H1 (cell line): ENCODE measurements at regions not wholly inside any gene's neighbourhood (a gene's known extent, or its start where the extent isn't known, plus 50 kb on each side); places are given as distances from the start of the nearest gene placed in this dataset.

Experiments
- CTCF ChIA-PET: fragments of 300-600 bp; sonication (Branson Sonifier 250); formaldehyde crosslinking; loops from one replicate; lab custom pipeline; 2021; ENCODE audit not compliant: partially characterized antibody; lab: Charles Lee
- POLR2A ChIA-PET: fragments of 300-600 bp; sonication (Branson Sonifier 250); formaldehyde crosslinking; loops from one replicate; lab custom pipeline; 2021; ENCODE audit warnings: inconsistent platforms; ENCODE audit not compliant: partially characterized antibody; lab: Charles Lee
- DNase-seq, 2 experiments: peaks; one replicate each; pipeline versions ENCODE4 v3.0.0 to v3.0.0-alpha.2; 2010 to 2022; ENCODE audit warnings: low spot score in 2 of 2, low read depth in 1 of 2, mixed read lengths in 1 of 2
- FAIRE-seq: peaks from 2 replicates; lab custom pipeline; 2011; peaks lifted over from hg19 to GRCh38; lab: Jason Lieb, UNC
- H2AFZ ChIP-seq: 2 replicates; pipeline ENCODE4 v1.8.1; 2012; ENCODE audit warnings: low read length, inconsistent platforms
- H2AK5ac ChIP-seq: 2 replicates; pipeline ENCODE4 v1.6.1; 2013; ENCODE audit warnings: low read depth, low read length
- H2BK120ac ChIP-seq: replicated peaks from 2 replicates; pipeline ENCODE3; 2013; ENCODE audit warnings: low read depth, low read length, inconsistent platforms
- H2BK12ac ChIP-seq: 2 replicates; pipeline ENCODE4 v1.6.1; 2013; ENCODE audit warnings: low read depth, low read length
- H2BK15ac ChIP-seq: 2 replicates; pipeline ENCODE4 v1.6.1; 2013; ENCODE audit warnings: low read length
- H2BK20ac ChIP-seq: 2 replicates; pipeline ENCODE4 v1.6.1; 2013; ENCODE audit warnings: low read length
- H2BK5ac ChIP-seq: 2 replicates; pipeline ENCODE4 v1.6.1; 2013; ENCODE audit warnings: low read depth, low read length
- H3K14ac ChIP-seq: 2 replicates; pipeline ENCODE4 v1.6.1; 2013; ENCODE audit warnings: inconsistent platforms; ENCODE audit not compliant: insufficient read length
- H3K18ac ChIP-seq: 2 replicates; pipeline ENCODE4 v1.6.1; 2013; ENCODE audit warnings: low read length; ENCODE audit errors: extremely low read depth
- H3K23ac ChIP-seq: 2 replicates; pipeline ENCODE4 v1.6.1; 2013; ENCODE audit warnings: inconsistent platforms; ENCODE audit not compliant: insufficient read length
- H3K23me2 ChIP-seq: 2 replicates; pipeline ENCODE4 v1.6.1; 2013; ENCODE audit warnings: low read depth, low read length
- H3K27ac ChIP-seq: 2 replicates; pipeline ENCODE4 v1.6.1; 2011; ENCODE audit warnings: low read depth, low read length, inconsistent platforms
- H3K27me3 ChIP-seq, 4 experiments: replicated peaks in 1 of 4; 1 replicate in 1 of 4; 2 replicates in 3 of 4; pipeline versions ENCODE4 v1.6.1 to v1.8.1; 2011 to 2013; ENCODE audit warnings: low read length in 3 of 4, mild to moderate bottlenecking in 3 of 4, inconsistent platforms in 2 of 4, mixed read lengths in 2 of 4, moderate library complexity in 1 of 4; ENCODE audit not compliant: control insufficient read depth in 3 of 4, insufficient read depth in 3 of 4; ENCODE audit errors: extremely low read depth in 1 of 4
- H3K36me3 ChIP-seq, 4 experiments: 2 replicates each; pipeline versions ENCODE4 v1.6.1 to v1.8.1; 2011 to 2013; ENCODE audit warnings: mild to moderate bottlenecking in 4 of 4, low read length in 3 of 4, moderate library complexity in 2 of 4, control low read depth in 1 of 4, inconsistent platforms in 1 of 4; ENCODE audit not compliant: insufficient read depth in 4 of 4, control insufficient read depth in 2 of 4
- H3K4ac ChIP-seq: replicated peaks from 2 replicates; pipeline ENCODE3; 2013; ENCODE audit warnings: low read length, low read depth, mixed read lengths, inconsistent platforms; ENCODE audit not compliant: insufficient read length
- H3K4me1 ChIP-seq, 4 experiments: replicated peaks in 1 of 4; 1 replicate in 1 of 4; 2 replicates in 3 of 4; pipeline versions ENCODE4 v1.6.1 to v1.8.1; 2011 to 2013; ENCODE audit warnings: low read length in 3 of 4, inconsistent platforms in 2 of 4, mixed read lengths in 1 of 4; ENCODE audit not compliant: insufficient read depth in 4 of 4, control insufficient read depth in 3 of 4
- H3K4me2 ChIP-seq, 2 experiments: 2 replicates each; pipeline versions ENCODE4 v1.6.1 to v1.8.1; 2011 to 2013; ENCODE audit warnings: low read depth in 2 of 2, low read length in 2 of 2, control low read depth in 1 of 2, inconsistent platforms in 1 of 2, mild to moderate bottlenecking in 1 of 2; ENCODE audit not compliant: insufficient read depth in 1 of 2
- H3K4me3 ChIP-seq, 4 experiments: fragments of 200-600, 300-600 bp in 1 of 4; sonication (generic), shearing (Covaris generic), sonication (Bioruptor Twin) in 1 of 4; 2 replicates each; pipeline versions ENCODE4 v1.5.1 to v1.8.1; 2011 to 2016; ENCODE audit warnings: low read length in 4 of 4, low read depth in 3 of 4, control low read depth in 2 of 4, inconsistent platforms in 2 of 4, mild to moderate bottlenecking in 2 of 4, mixed read lengths in 1 of 4, moderate library complexity in 1 of 4; ENCODE audit not compliant: insufficient read depth in 2 of 4; ENCODE audit errors: extremely low read depth in 1 of 4
- H3K56ac ChIP-seq: replicated peaks from 2 replicates; pipeline ENCODE3; 2013; ENCODE audit warnings: low read depth, mild to moderate bottlenecking, mixed read lengths, low read length, inconsistent platforms; ENCODE audit not compliant: insufficient read length
- H3K79me1 ChIP-seq: 2 replicates; pipeline ENCODE4 v1.6.1; 2013; ENCODE audit warnings: low read depth, low read length, control low read depth
- H3K79me2 ChIP-seq, 2 experiments: 2 replicates each; pipeline versions ENCODE4 v1.6.1 to v1.8.1; 2012 to 2013; ENCODE audit warnings: low read length in 2 of 2, mild to moderate bottlenecking in 2 of 2, inconsistent platforms in 1 of 2; ENCODE audit not compliant: insufficient read depth in 2 of 2, control insufficient read depth in 1 of 2
- H3K9ac ChIP-seq, 4 experiments: replicated peaks in 1 of 4; 1 replicate in 1 of 4; 2 replicates in 3 of 4; pipeline versions ENCODE4 v1.6.1 to v1.8.1; 2011 to 2013; ENCODE audit warnings: low read depth in 3 of 4, low read length in 3 of 4, control low read depth in 2 of 4, mild to moderate bottlenecking in 2 of 4, moderate library complexity in 2 of 4, inconsistent platforms in 1 of 4; ENCODE audit errors: extremely low read depth in 1 of 4
- H3K9me3 ChIP-seq, 2 experiments: 2 replicates each; pipeline versions ENCODE4 v1.6.1 to v1.8.1; 2012 to 2013; ENCODE audit warnings: mild to moderate bottlenecking in 2 of 2, moderate library complexity in 2 of 2, control low read depth in 1 of 2, inconsistent platforms in 1 of 2, low read depth in 1 of 2, low read length in 1 of 2, mixed read lengths in 1 of 2; ENCODE audit not compliant: insufficient read depth in 2 of 2
- H4K20me1 ChIP-seq, 2 experiments: replicated peaks in 1 of 2; 2 replicates each; pipeline versions ENCODE3 to v1.8.1; 2011 to 2013; ENCODE audit warnings: inconsistent platforms in 2 of 2, low read length in 2 of 2, mild to moderate bottlenecking in 1 of 2; ENCODE audit not compliant: insufficient read depth in 2 of 2, control insufficient read depth in 1 of 2
- H4K5ac ChIP-seq: 2 replicates; pipeline ENCODE4 v1.6.1; 2013; ENCODE audit warnings: low read length, low read depth, mixed read lengths, inconsistent platforms; ENCODE audit not compliant: insufficient read length
- H4K8ac ChIP-seq: 2 replicates; pipeline ENCODE4 v1.8.0; 2013; ENCODE audit warnings: mild to moderate bottlenecking, moderate library complexity, low read length, inconsistent platforms; ENCODE audit not compliant: insufficient read depth; ENCODE audit errors: extremely low read depth
- H4K91ac ChIP-seq: replicated peaks from 2 replicates; pipeline ENCODE3; 2013; ENCODE audit warnings: low read length, mixed read lengths, inconsistent platforms; ENCODE audit not compliant: insufficient read length
- ATF2 ChIP-seq: IDR thresholded peaks from 2 replicates; pipeline ENCODE4 v1.6.1; 2012; ENCODE audit warnings: low read length, inconsistent platforms
- BRCA1 ChIP-seq: IDR thresholded peaks from 2 replicates; pipeline ENCODE4 v1.6.1; 2012; ENCODE audit warnings: low read depth, low read length, improper control_type of control experiment
- CTBP2 ChIP-seq: IDR thresholded peaks from 2 replicates; pipeline ENCODE4 v1.7.0; 2011; ENCODE audit warnings: borderline replicate concordance, mild to moderate bottlenecking, moderate library complexity, mixed read lengths, low read length; ENCODE audit not compliant: insufficient read depth, insufficient read length
- EZH2 ChIP-seq: fragments of 200-600 bp; sonication (generic); IDR thresholded peaks from 2 replicates; pipeline ENCODE4 v1.7.1; 2012; ENCODE audit warnings: low read depth, mild to moderate bottlenecking, moderate library complexity, low read length, inconsistent platforms; ENCODE audit not compliant: severe bottlenecking
- GABPA ChIP-seq: IDR thresholded peaks from 2 replicates; pipeline ENCODE4 v1.6.1; 2011; ENCODE audit warnings: mild to moderate bottlenecking, low read length, moderate library complexity, borderline replicate concordance; ENCODE audit not compliant: insufficient read depth
- POU5F1 ChIP-seq: IDR thresholded peaks from 2 replicates; pipeline ENCODE4 v1.6.1; 2011; ENCODE audit warnings: low read depth, mild to moderate bottlenecking, low read length, moderate library complexity
- RNF2 ChIP-seq: fragments of 200-900, 300-1000 bp; sonication (generic); IDR thresholded peaks from 2 replicates; pipeline ENCODE4 v1.7.1; 2016; ENCODE audit warnings: borderline replicate concordance, low read depth, mild to moderate bottlenecking, antibody characterized with exemption, low read length; ENCODE audit not compliant: poor library complexity, severe bottlenecking; ENCODE audit errors: missing control alignments
- ZNF274 ChIP-seq: IDR thresholded peaks from 2 replicates; pipeline ENCODE4 v1.7.0; 2012; ENCODE audit warnings: low read length, borderline replicate concordance; ENCODE audit errors: extremely low read depth
- WGBS, 2 experiments: shearing (Covaris generic) in 1 of 2; methylation state at CpG; one replicate each; pipeline versions ENCODE4 v1.1.6 to v1.1.7; 2013 to 2015; ENCODE audit warnings: low lambda C conversion rate in 2 of 2, mixed read lengths in 2 of 2, inconsistent platforms in 1 of 2, low coverage in 1 of 2, missing lambda C conversion rate in 1 of 2; ENCODE audit not compliant: insufficient replicate concordance in 2 of 2, insufficient coverage in 1 of 2, insufficient read length in 1 of 2; ENCODE audit errors: extremely low coverage in 1 of 2, missing lambda C conversion rate in 1 of 2; 5-methylcytosine and 5-hydroxymethylcytosine counted together

- Histone ChIP-seq H3K79me1 (no peaks in the 10 kb centered on the region), H3K56ac (no peak overlapping the region), H3K36me3 (no peaks in the 10 kb centered on the region), H3K9me3 (no peaks in the 10 kb centered on the region), H3K23ac (no peak overlapping the region), H3K27ac (no peak overlapping the region), H2BK20ac (no peak overlapping the region), H4K91ac (no peak overlapping the region), H3K4me1 (peaks cover 0 to 14% (median 8%) of the 10 kb centered on the region in 4 experiments; a peak in 6 of 7 replicates), H3K4me3 (no peak overlapping the region), H3K27me3 (no peaks in the 10 kb centered on the region; a peak in 3 of 7 replicates), H2BK12ac (no peak overlapping the region), H2AFZ (no peak overlapping the region), H4K5ac (no peak overlapping the region), H2AK5ac (no peak overlapping the region), H4K20me1 (no peaks in the 10 kb centered on the region), H3K23me2 (peaks cover 3% of the 10 kb centered on the region; the same call in 1 of the 2 replicates), H2BK15ac (no peak overlapping the region; the same call in 1 of the 2 replicates), H4K8ac (no peak overlapping the region; the same call in 1 of the 2 replicates), H3K18ac (peak overlapping the region; percentile 78), H3K14ac (no peak overlapping the region), H2BK120ac (no peak overlapping the region), H3K4ac (no peak overlapping the region), H3K79me2 (no peaks in the 10 kb centered on the region), H3K9ac (no peak overlapping the region), H3K4me2 (0 out of 4 replicates have a peak overlapping the region, but pooled peaks of 1 of the 2 experiments have one; percentile 34), H2BK5ac (no peak overlapping the region)
- CTCF ChIA-PET = interaction anchor here (0.6 to 1.6 kb wide), 5 partner anchors 10 to 90 kb away, joined by 3 to 5 read pairs (median 3); no protein-coding TSS in a partner anchor
- WGBS, 2 experiments = 97% methylated on average over 6 of the region's 10 CpGs; no CpG with 5 or more reads in 1 of the 2 experiments
- FAIRE-seq (no peak), DNase-seq (peak in 1 of 2 experiments; percentile 52)
- POLR2A ChIA-PET = interaction anchor here (1.2 to 2.4 kb wide), 3 partner anchors 46 to 90 kb away, joined by 3 to 14 read pairs (median 4); no protein-coding TSS in a partner anchor
- no peak for TF ChIP-seq CTBP2
- TF ChIP-seq GABPA = no peak
- no peak for TF ChIP-seq EZH2
- no peak for TF ChIP-seq BRCA1
- no peak for TF ChIP-seq ATF2
- TF ChIP-seq POU5F1 = no peak
- no peak for TF ChIP-seq ZNF274
- no peak for TF ChIP-seq RNF2
Measured at GRCh38 chr10:132468651-132469050, 68.9 kb upstream of the INPP5A start.
